Head of caudate nucleus (tissue), 42 donors: ENCODE measurements at regions not wholly inside any gene's neighbourhood (a gene's known extent, or its start where the extent isn't known, plus 50 kb on each side); places are given as distances from the start of the nearest gene placed in this dataset.

Experiments used
- DNase-seq, 42 donors: peaks; one replicate each; pipeline versions ENCODE4 v3.0.0 to v3.0.0-alpha.2; 2020 to 2021; ENCODE audit warnings: mixed read lengths in 7 of 42
- intact Hi-C: fragments of 100-400 bp; cut with DNase I; formaldehyde crosslinking; loops from one replicate; pipeline ENCODE4 v1.15.0; 2022

DNA sequence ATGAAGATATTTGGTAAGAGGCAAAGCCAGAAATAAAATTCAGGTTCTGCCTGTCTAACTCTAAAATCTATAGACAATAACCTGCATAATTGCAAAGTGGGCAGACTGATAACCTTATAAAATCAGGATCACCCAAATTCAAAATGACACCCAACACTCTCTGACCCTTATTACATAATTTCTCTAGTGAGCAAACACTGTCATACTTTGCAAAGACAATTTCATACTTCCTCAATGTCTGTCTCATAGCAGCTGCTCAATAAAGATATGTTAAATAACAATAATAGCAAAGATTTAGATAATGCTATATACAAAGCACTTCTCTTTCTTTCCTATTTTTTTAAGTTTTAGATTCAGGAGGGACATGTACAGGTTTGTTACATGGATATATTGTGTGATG is 118.5 kb downstream of the UCHL5 start:
- DNase-seq = no peak
- intact Hi-C loops = no loop called here

DNA sequence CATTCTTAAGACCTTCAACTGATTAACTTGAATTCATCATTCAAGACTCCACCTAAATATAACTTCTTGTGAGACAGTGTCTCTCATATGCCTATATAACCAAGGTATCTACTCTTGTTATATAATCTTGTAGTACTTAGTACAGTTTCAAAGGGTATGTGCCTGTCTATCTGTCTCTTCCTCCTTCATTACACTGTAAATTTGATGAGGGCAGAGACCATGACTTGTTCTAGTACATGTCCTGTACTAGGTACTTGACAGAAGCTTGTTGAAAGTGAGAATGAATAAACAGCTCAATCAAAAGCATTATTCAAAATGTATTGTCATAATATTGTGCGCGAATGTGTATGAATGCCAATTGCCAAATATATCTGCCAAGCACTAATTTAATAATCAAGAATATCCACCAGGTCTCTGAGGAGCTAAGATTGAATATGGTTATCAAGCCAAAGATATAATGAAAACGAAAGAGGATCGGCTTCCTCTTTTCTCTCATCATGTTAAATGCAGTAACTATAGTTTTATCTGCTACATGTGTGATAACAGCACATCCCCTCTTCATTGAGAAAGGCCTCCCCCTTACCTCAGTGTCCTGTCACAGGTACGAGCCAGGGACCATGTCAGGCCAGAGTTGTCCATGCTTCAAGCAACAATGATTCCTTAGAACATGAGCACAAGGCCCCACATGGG is 117.3 kb downstream of the UCHL5 start:
- DNase-seq = no peak
- intact Hi-C loops = no loop called here

DNA sequence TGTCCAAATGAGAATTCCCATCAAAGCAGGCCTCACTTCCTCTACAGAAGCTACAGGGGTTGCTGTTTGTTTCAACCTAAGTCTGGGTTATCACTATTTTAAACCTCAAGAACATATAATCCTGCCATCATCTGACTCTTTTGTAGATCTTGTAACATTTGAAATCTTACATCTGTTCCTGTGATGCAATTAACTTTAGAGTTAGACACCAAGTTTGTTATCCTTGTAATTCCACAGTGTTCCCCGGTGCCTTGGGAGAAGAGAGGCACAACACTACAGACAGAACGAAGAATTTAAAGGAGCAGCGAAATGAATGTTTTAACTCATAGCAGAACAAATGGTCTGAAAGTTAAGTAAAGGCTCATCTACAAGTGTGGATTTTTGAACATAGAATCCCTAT is 116.1 kb downstream of the UCHL5 start:
- intact Hi-C loops = no loop called here
- DNase-seq = no peak

DNA sequence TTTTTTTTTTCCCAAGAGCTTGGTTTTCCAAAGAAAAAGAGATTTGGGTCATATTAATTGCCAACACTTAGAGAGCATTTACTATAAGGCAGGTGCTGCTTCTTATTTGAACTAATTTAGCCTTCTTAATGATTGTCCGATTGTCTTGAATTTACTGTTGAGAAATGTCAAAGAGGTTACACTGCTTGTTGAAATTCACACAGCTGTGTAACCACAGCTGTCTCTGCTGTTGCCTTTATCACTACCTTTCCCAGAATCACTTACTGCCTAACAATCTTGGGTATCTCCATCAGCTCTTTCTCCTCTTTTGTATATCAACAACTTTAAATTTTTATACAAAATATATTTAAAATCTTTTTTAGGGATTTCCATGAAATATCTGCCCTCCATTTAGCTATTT is 115.6 kb downstream of the UCHL5 start:
- intact Hi-C loops = no loop called here
- DNase-seq = no peak

- DNase-seq = no peak
- intact Hi-C loops = no loop called here
These were observed 113.6 kb downstream of the UCHL5 start for GRCh38 chr1:192945390-192946130.

DNA sequence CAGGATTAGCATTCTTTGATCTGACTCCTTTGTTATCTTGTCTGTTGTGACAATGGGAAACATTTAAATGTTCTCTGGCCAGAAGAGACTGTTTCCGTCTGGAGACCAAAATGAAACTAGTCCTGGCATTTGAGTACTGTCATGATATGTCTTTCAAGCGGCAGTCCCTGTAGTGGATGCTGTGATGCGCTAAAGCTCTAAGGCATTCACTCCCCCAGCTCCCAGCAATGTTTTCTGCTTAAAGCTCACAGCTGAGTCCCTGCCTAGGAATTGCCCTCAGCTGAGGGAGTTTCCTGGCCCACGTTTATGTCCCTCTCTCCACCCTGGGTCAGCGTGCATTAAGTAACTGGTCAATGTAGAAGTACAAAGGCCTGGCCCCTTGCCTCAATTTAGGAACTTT is 109.4 kb downstream of the UCHL5 start:
- DNase-seq = no peak
- intact Hi-C loops = no loop called here

DNA sequence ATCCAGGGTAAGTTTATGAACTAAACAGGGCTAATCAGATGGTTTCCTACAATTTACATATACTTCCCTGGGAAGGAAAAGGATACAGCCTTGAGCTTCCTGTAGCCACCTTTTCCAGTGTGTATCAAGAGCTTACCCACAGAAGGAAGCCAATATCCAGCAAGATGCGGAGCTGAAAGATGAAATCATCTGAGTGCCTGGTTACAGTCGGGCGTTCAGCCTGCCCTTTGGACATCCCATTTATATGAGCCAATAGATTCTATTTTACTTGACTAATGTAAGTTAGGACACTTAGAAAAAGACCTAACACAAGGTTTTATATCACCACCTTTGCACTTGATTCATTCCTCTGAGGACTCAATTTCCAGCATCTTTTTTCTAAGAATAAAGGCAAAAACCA is 108.2 kb downstream of the UCHL5 start:
- intact Hi-C loops = no loop called here
- DNase-seq = no peak

GRCh38 chr1:192951691-192952460 is 107.3 kb downstream of the UCHL5 start:
- no peak for DNase-seq
- intact Hi-C loops = no loop called here

DNA sequence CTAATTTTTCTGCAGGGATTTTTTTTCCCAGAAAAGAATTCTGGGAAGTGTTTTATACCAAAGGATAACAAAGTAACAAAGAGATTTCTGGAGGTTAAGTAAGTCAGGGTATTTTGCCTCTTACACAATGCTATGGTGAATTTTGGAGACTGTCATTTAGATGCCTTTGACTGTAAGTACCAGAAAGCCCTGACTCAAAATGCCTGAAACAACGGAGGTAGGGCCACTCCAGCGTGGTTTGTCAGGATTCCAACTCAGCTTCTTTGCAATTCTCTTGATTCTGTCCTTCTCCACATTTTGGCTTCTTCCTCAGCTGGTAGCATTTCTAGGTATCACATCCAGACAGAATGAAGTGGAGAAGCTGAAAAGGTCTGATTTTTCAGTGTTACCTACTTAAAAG is 106.5 kb downstream of the UCHL5 start:
- DNase-seq = no peak
- intact Hi-C loops = no loop called here

GRCh38 chr1:192954705-192955265 is 104.4 kb downstream of the UCHL5 start:
- intact Hi-C loops = no loop called here
- DNase-seq = no peak

DNA sequence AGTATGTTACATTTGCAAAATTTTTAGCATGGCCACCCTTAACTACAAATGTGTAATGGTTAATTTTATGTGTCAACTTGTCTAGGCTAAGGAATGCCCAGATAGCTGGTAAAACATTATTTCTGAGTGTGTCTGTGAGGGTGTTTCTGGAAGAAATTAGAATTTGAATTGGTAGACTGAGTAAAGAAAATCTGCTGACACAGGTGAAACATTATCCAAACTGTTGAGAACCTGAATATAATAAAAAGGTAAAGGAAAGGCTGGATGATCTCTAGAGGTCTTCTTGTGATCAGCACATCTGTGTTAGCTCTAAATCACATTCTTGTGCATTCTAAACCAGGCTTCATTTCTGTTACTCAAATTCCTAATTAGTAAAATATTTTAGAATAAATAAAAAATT is 100.8 kb downstream of the UCHL5 start:
- DNase-seq = no peak
- intact Hi-C loops = no loop called here

DNA sequence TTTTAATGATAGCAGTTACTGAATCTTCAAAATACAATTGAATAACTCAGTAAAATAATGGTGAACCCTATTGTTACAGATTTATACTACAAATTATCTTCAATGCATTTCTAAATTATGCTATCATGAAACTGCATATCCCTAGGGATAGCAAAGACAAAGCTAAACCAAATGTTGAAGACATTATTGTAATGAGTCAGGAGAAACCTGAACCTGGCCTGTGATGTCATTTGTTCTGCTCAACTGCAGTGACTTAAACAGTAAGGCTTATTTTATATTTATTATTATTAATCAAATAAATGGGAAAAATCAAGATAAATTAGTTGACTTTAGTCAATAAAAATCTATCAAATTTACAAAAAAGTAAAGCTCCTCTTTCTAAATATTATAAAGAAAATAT is 100.3 kb downstream of the UCHL5 start:
- intact Hi-C loops = no loop called here
- DNase-seq = no peak

DNA sequence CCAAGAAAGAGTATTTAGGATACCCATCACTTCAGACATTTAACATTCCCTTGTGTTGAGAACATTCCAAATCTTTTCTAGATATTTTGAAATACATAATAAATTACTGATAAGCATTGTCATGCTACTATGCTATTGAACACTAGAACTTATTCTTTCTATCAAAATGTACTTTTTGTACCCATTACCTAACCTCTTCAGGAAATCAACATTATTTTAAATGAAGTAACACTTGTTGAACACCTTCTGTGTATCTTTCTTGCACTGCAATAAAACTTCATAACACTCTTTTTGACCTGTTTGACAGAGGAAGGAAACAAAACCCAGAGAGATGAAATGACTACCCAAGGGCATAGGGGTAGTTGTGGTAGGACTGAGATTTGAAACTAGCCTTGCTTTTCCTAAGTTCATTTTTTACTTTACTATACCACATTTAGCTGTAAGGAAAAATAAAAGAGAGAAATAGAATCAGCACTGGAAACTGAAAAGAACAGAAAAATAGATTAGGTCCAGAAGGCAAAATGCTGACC is 99.4 kb downstream of the UCHL5 start:
- intact Hi-C loops = no loop called here
- no peak for DNase-seq
